ENCODE measurements at regions not wholly inside any gene's neighbourhood (a gene's known extent, or its start where the extent isn't known, plus 50 kb on each side); places are given as distances from the start of the nearest gene placed in this dataset.

DNA sequence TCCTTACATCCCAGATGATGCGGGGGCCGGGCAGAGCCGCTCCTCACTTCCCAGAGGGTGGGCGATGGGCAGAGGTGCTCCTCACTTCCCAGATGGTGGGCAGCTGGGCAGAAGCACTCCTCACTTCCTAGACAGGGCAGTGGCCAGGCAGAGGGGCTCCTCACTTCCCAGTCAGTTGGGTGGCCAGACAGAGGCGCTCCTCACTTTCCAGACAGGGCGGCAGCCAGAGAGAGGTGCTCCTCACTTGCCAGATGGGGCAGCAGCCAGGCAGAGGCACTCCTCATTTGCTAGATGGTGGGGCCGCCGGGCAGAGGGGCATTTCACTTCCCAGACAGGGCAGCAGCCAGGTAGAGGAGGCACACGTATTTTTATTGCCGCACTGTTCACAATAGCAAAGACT, 622.0 kb upstream of the KCNMB2 start:
- CTCF ChIA-PET: no interaction called here
- no peak overlapping the region for H3K4me3 Mint-ChIP-seq

GRCh38 chr3:177916461-177916860, 619.8 kb upstream of the KCNMB2 start:
- ChIA-PET POLR2A (no interaction called here), CTCF (no interaction called here)
- no peaks in the 10 kb centered on the region for H3K27me3 ChIP-seq (replicated peaks in 1 of 4; ENCODE audit: control extremely low read depth in 1 of 4, control insufficient read depth in 3 of 4, insufficient read depth in 4 of 4, low read length in 3 of 4)
- H3K4me3 ChIP-seq (ENCODE audit: control extremely low read depth in 1 of 5, extremely low read depth in 1 of 5, insufficient read depth in 1 of 5, low read depth in 2 of 5, low read length in 4 of 5): no peak overlapping the region
- DNase-seq (no peak), ATAC-seq (ENCODE audit: low read depth) (no peak)
- no peaks in the 10 kb centered on the region for H4K20me1 ChIP-seq (ENCODE audit: control insufficient read depth, insufficient read depth, low read length, poor library complexity, severe bottlenecking)
- intact Hi-C loops (cut with micrococcal nuclease): no loop called here
- Mint-ChIP-seq H3K27me3 (no peaks in the 10 kb centered on the region), H3K9me3 (ENCODE audit: insufficient read depth) (no peaks in the 10 kb centered on the region), H3K4me3 (no peak overlapping the region), H3K4me1 (no peaks in the 10 kb centered on the region), H3K27ac (no peak overlapping the region)
- H3K9me3 ChIP-seq (ENCODE audit: control extremely low read depth in 1 of 3, control insufficient read depth in 2 of 3, insufficient read depth in 1 of 3, low read length in 2 of 3): peaks cover 0 to 11% (median 0%) of the 10 kb centered on the region in 3 donors
- H3K27ac ChIP-seq (ENCODE audit: low read length in 2 of 2): no peak overlapping the region
- no peak for TF ChIP-seq EZH2 (IDR thresholded peaks at IDR 0.05; ENCODE audit: borderline replicate concordance, insufficient read depth, low read depth, low read length, poor library complexity, severe bottlenecking)
- TF ChIP-seq, protein P1, sequence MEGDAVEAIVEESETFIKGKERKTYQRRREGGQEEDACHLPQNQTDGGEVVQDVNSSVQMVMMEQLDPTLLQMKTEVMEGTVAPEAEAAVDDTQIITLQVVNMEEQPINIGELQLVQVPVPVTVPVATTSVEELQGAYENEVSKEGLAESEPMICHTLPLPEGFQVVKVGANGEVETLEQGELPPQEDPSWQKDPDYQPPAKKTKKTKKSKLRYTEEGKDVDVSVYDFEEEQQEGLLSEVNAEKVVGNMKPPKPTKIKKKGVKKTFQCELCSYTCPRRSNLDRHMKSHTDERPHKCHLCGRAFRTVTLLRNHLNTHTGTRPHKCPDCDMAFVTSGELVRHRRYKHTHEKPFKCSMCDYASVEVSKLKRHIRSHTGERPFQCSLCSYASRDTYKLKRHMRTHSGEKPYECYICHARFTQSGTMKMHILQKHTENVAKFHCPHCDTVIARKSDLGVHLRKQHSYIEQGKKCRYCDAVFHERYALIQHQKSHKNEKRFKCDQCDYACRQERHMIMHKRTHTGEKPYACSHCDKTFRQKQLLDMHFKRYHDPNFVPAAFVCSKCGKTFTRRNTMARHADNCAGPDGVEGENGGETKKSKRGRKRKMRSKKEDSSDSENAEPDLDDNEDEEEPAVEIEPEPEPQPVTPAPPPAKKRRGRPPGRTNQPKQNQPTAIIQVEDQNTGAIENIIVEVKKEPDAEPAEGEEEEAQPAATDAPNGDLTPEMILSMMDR (IDR thresholded peaks at IDR 0.05): no peak
- H3K79me2 ChIP-seq (ENCODE audit: control insufficient read depth, insufficient read depth, low read length): no peaks in the 10 kb centered on the region
- H3K4me1 ChIP-seq (ENCODE audit: control insufficient read depth in 2 of 2, insufficient read depth in 2 of 2, low read length in 2 of 2): no peaks in the 10 kb centered on the region
- H2AFZ ChIP-seq (ENCODE audit: insufficient read depth, low read depth, low read length, poor library complexity, severe bottlenecking): no peak overlapping the region
- no peak overlapping the region for H3K9ac ChIP-seq (ENCODE audit: low read length)
- H3K4me2 ChIP-seq (replicated peaks; ENCODE audit: low read depth, low read length, poor library complexity, severe bottlenecking): no peak overlapping the region
- no CpG with 5 or more reads among the region's 1 CpG for WGBS (ENCODE audit: insufficient coverage)
- H3K36me3 ChIP-seq (replicated peaks in 1 of 2; ENCODE audit: control extremely low read depth in 1 of 2, control insufficient read depth in 1 of 2, extremely low read depth in 1 of 2, insufficient read depth in 2 of 2, low read length in 1 of 2): no peaks in the 10 kb centered on the region

More for the DNA sequence above, 622.0 kb upstream of the KCNMB2 start:
- H3K79me2 ChIP-seq (ENCODE audit: control insufficient read depth, insufficient read depth, low read length): no peaks in the 10 kb centered on the region
- no peaks in the 10 kb centered on the region for H4K20me1 ChIP-seq (ENCODE audit: control insufficient read depth, insufficient read depth, low read length, poor library complexity, severe bottlenecking)
- no peak overlapping the region for H3K4me2 ChIP-seq (replicated peaks; ENCODE audit: low read depth, low read length, poor library complexity, severe bottlenecking)
- 96% methylated on average over 9 of the region's 10 CpGs for WGBS (ENCODE audit: insufficient coverage)
- no peaks in the 10 kb centered on the region for H3K36me3 ChIP-seq (replicated peaks in 1 of 2; ENCODE audit: control extremely low read depth in 1 of 2, control insufficient read depth in 1 of 2, extremely low read depth in 1 of 2, insufficient read depth in 2 of 2, low read length in 1 of 2)
- H3K27ac Mint-ChIP-seq: no peak overlapping the region
- no peak overlapping the region for H3K4me3 ChIP-seq (ENCODE audit: control extremely low read depth in 1 of 5, extremely low read depth in 1 of 5, insufficient read depth in 1 of 5, low read depth in 2 of 5, low read length in 4 of 5)
- H3K27me3 Mint-ChIP-seq: no peaks in the 10 kb centered on the region
- no peak overlapping the region for H3K9ac ChIP-seq (ENCODE audit: low read length)
- no peaks in the 10 kb centered on the region for H3K4me1 ChIP-seq (ENCODE audit: control insufficient read depth in 2 of 2, insufficient read depth in 2 of 2, low read length in 2 of 2)
- H3K9me3 ChIP-seq (ENCODE audit: control extremely low read depth in 1 of 3, control insufficient read depth in 2 of 3, insufficient read depth in 1 of 3, low read length in 2 of 3): peaks cover 0 to 11% (median 0%) of the 10 kb centered on the region in 3 donors
- H3K27ac ChIP-seq (ENCODE audit: low read length in 2 of 2): no peak overlapping the region
- TF ChIP-seq, protein P1 (IDR thresholded peaks at IDR 0.05): no peak
- TF ChIP-seq EZH2 (IDR thresholded peaks at IDR 0.05; ENCODE audit: borderline replicate concordance, insufficient read depth, low read depth, low read length, poor library complexity, severe bottlenecking): no peak
- H3K27me3 ChIP-seq (replicated peaks in 1 of 4; ENCODE audit: control extremely low read depth in 1 of 4, control insufficient read depth in 3 of 4, insufficient read depth in 4 of 4, low read length in 3 of 4): no peaks in the 10 kb centered on the region
- H2AFZ ChIP-seq (ENCODE audit: insufficient read depth, low read depth, low read length, poor library complexity, severe bottlenecking): no peak overlapping the region
- no peak for ATAC-seq (ENCODE audit: low read depth)
- no peaks in the 10 kb centered on the region for H3K4me1 Mint-ChIP-seq
- intact Hi-C loops (cut with micrococcal nuclease): no loop called here
- no peak for DNase-seq
- POLR2A ChIA-PET: no interaction called here
- no peaks in the 10 kb centered on the region for H3K9me3 Mint-ChIP-seq (ENCODE audit: insufficient read depth)
